Ishikawa (cell line): ENCODE measurements at regions not wholly inside any gene's neighbourhood (a gene's known extent, or its start where the extent isn't known, plus 50 kb on each side); places are given as distances from the start of the nearest gene placed in this dataset.

Experiments
- CEBPB ChIP-seq: IDR thresholded peaks from 2 replicates; pipeline ENCODE4 v1.6.1; 2012
- CREB1 ChIP-seq: IDR thresholded peaks from 2 replicates; pipeline ENCODE4 v1.6.1; 2012; ENCODE audit warnings: low read depth
- EGR1 ChIP-seq: IDR thresholded peaks from 2 replicates; pipeline ENCODE4 v1.6.1; 2012
- EP300 ChIP-seq: IDR thresholded peaks from 2 replicates; pipeline ENCODE4 v1.6.1; 2012; ENCODE audit warnings: borderline replicate concordance
- FOXM1 ChIP-seq: IDR thresholded peaks from 2 replicates; pipeline ENCODE4 v1.6.1; 2012; ENCODE audit warnings: low read depth, borderline replicate concordance
- MAX ChIP-seq: IDR thresholded peaks from 2 replicates; pipeline ENCODE4 v1.6.1; 2012
- NFIC ChIP-seq: IDR thresholded peaks from 2 replicates; pipeline ENCODE4 v1.6.1; 2012
- RAD21 ChIP-seq: IDR thresholded peaks from 2 replicates; pipeline ENCODE4 v1.6.1; 2012; ENCODE audit warnings: low read depth
- TAF1 ChIP-seq: IDR thresholded peaks from 2 replicates; pipeline ENCODE4 v1.6.1; 2012; ENCODE audit warnings: low read depth, mild to moderate bottlenecking
- TCF12 ChIP-seq: IDR thresholded peaks from 2 replicates; pipeline ENCODE4 v1.6.1; 2012; ENCODE audit warnings: low read depth
- TEAD4 ChIP-seq: IDR thresholded peaks from 2 replicates; pipeline ENCODE4 v1.6.1; 2012
- YY1 ChIP-seq: IDR thresholded peaks from 2 replicates; pipeline ENCODE4 v1.6.1; 2012; ENCODE audit warnings: low read depth
- ZBTB7A ChIP-seq: IDR thresholded peaks from 2 replicates; pipeline ENCODE4 v1.6.1; 2012; ENCODE audit warnings: low read depth
- TF ChIP-seq, protein P1 (sequence below): IDR thresholded peaks from 2 replicates; pipeline ENCODE4 v1.6.1; 2012; ENCODE audit warnings: low read depth, mild to moderate bottlenecking
- TF ChIP-seq, protein P2 (sequence below): IDR thresholded peaks from 2 replicates; pipeline ENCODE4 v1.6.1; 2012

DNA sequence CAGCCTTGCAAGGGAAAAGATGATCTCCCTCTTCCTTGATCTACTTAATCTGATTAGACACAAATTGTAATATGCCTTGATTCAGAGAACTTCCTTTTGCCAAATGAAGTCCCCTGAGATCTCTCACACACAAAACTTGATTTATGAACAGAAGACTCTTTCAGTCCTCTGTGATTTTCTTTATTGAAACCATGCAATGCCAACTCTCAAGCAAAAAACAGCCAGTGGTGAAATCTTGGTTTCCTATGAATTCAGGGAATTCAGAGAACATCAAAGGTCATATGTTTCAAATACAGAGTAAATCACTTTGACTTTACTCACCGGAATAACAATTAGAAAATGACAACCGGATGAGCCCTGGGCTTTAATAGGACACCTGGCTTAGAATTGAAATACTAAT lies 211.7 kb downstream of the ABHD5 start:
- TF ChIP-seq EP300 (no peak), FOXM1 (no peak), EGR1 (no peak), YY1 (no peak), CREB1 (no peak), TEAD4 (no peak), CEBPB (no peak), TCF12 (no peak)
- TF ChIP-seq, protein P1, sequence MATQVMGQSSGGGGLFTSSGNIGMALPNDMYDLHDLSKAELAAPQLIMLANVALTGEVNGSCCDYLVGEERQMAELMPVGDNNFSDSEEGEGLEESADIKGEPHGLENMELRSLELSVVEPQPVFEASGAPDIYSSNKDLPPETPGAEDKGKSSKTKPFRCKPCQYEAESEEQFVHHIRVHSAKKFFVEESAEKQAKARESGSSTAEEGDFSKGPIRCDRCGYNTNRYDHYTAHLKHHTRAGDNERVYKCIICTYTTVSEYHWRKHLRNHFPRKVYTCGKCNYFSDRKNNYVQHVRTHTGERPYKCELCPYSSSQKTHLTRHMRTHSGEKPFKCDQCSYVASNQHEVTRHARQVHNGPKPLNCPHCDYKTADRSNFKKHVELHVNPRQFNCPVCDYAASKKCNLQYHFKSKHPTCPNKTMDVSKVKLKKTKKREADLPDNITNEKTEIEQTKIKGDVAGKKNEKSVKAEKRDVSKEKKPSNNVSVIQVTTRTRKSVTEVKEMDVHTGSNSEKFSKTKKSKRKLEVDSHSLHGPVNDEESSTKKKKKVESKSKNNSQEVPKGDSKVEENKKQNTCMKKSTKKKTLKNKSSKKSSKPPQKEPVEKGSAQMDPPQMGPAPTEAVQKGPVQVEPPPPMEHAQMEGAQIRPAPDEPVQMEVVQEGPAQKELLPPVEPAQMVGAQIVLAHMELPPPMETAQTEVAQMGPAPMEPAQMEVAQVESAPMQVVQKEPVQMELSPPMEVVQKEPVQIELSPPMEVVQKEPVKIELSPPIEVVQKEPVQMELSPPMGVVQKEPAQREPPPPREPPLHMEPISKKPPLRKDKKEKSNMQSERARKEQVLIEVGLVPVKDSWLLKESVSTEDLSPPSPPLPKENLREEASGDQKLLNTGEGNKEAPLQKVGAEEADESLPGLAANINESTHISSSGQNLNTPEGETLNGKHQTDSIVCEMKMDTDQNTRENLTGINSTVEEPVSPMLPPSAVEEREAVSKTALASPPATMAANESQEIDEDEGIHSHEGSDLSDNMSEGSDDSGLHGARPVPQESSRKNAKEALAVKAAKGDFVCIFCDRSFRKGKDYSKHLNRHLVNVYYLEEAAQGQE = no peak
- TF ChIP-seq, protein P2, sequence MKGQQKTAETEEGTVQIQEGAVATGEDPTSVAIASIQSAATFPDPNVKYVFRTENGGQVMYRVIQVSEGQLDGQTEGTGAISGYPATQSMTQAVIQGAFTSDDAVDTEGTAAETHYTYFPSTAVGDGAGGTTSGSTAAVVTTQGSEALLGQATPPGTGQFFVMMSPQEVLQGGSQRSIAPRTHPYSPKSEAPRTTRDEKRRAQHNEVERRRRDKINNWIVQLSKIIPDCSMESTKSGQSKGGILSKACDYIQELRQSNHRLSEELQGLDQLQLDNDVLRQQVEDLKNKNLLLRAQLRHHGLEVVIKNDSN = no peak

DNA sequence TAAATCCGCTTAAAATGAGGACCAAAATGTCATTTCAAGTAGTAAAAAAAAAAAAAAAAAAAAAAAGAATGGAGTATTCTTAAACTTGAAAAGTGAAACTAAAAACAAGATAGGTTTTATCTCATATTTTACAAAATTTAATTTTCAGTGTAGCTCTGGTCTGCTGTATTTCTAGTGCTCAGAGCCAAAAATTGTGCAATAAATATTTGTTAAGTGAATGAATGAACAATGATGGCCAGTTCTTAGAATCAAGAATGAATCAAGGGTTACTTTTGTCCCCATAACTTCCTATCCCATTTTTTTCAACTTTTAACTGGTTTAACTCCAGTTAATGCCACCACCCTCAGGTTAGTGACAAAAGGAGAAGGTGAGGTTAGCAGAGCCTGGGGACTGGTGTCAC lies 214.4 kb downstream of the ABHD5 start:
- TF ChIP-seq, protein P2 = no peak
- no peak for TF ChIP-seq CREB1
- TF ChIP-seq MAX = no peak
- no peak for TF ChIP-seq NFIC
- no peak for TF ChIP-seq TEAD4
- TF ChIP-seq EGR1 = no peak

DNA sequence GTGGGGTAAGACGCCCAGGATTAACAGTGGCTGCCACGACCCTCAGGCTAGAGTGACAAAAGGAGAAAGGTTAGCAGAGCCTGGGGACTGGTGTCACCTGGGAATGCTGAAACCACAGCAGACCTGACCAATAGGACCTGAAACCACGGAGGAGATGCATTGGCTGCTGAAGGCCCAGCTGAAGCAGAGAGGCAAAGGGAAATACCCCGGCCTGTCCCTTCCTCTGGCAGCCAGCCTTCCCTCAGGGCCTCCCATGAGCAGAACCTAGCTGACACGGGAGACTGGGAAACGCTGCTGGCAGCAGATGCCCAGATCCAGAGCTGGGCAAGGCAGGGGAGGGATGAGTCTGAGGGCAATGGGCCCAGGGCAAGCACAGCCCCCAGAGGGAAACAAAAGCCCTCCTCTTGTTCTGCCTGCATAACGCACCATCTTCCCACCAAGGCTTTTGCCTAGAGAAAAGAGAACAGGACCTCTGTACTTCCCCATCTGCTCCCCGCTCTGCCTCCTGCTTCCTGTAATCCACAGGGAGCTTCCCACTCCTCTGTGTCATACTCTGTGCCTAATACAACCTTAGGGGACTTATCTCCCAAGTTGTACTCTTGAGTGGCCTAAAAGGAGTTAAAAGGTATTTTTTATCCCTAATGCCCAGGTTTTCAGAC lies 216.2 kb downstream of the ABHD5 start:
- TF ChIP-seq TEAD4 = no peak
- no peak for TF ChIP-seq TCF12
- TF ChIP-seq CEBPB = no peak
- TF ChIP-seq, protein P2 = no peak

GRCh38 chr3:43907508-43907858 lies 216.7 kb downstream of the ABHD5 start:
- TF ChIP-seq EP300 = no peak

GRCh38 chr3:43908456-43908855 lies 217.7 kb downstream of the ABHD5 start:
- TF ChIP-seq CEBPB (no peak), RAD21 (no peak), YY1 (no peak), NFIC (no peak), CREB1 (no peak), TCF12 (no peak), EP300 (no peak), MAX (no peak), FOXM1 (no peak), ZBTB7A (no peak), TAF1 (no peak), TEAD4 (no peak), EGR1 (no peak)
- TF ChIP-seq, protein P2 = no peak
- TF ChIP-seq, protein P1 = no peak

GRCh38 chr3:43909149-43909548 lies 218.4 kb downstream of the ABHD5 start:
- no peak for TF ChIP-seq YY1
- TF ChIP-seq CEBPB = no peak
- no peak for TF ChIP-seq CREB1
- TF ChIP-seq TCF12 = no peak
